A549 (cell line): ENCODE measurements at regions not wholly inside any gene's neighbourhood (a gene's known extent, or its start where the extent isn't known, plus 50 kb on each side); places are given as distances from the start of the nearest gene placed in this dataset.

Source experiments
- CTCF ChIP-seq: fragments of >200 bp; sonication (Bioruptor Twin); formaldehyde crosslinking; IDR thresholded peaks from 3 replicates; pipeline ENCODE4 v1.5.1; 2016
- EP300 ChIP-seq, 2 experiments: fragments of >200 bp; sonication (Bioruptor Twin); formaldehyde crosslinking; IDR thresholded peaks; 2 replicates in 1 of 2; 3 replicates in 1 of 2; pipeline ENCODE4 v1.6.1; 2016 to 2017

GRCh38 chr5:158292981-158293380, 434.0 kb upstream of the CLINT1 start:
- TF ChIP-seq CTCF (no peak), EP300 (IDR thresholded peaks at IDR 0.05) (no peak)
